HEK293 (cell line): ENCODE measurements at regions not wholly inside any gene's neighbourhood (a gene's known extent, or its start where the extent isn't known, plus 50 kb on each side); places are given as distances from the start of the nearest gene placed in this dataset.
A peak's percentile ranks its signal among the peaks of the same experiment; 100 is the strongest.

Experiments
- CTCF ChIA-PET: fragments of 350-600 bp; formaldehyde crosslinking; extraction: SDS; loops from one replicate; lab custom pipeline; 2021; ENCODE audit warnings: antibody characterized with exemption; lab: Yijun Ruan, JAX
- POLR2A ChIA-PET: fragments of 300-600 bp; formaldehyde crosslinking; extraction: SDS; loops from one replicate; lab custom pipeline; 2020; ENCODE audit warnings: antibody characterized with exemption, inconsistent platforms; lab: Yijun Ruan, JAX
- H3K27ac ChIP-seq: fragments of 200-500 bp; sonication (Bioruptor generic); 2 replicates; pipeline ENCODE4 v1.5.1; 2014; ENCODE audit warnings: low read depth, low read length, control low read depth, inconsistent platforms; ENCODE audit errors: extremely low read depth
- H3K36me3 ChIP-seq, 2 experiments: fragments of 200-500 bp in 1 of 2; sonication (Bioruptor generic) in 1 of 2; 1 replicate in 1 of 2; 2 replicates in 1 of 2; pipeline ENCODE4 v1.5.1; 2014 to 2017; ENCODE audit warnings: inconsistent platforms in 2 of 2, low read length in 2 of 2; ENCODE audit not compliant: control insufficient read depth in 2 of 2, insufficient read depth in 1 of 2
- H3K4me1 ChIP-seq: fragments of 200-500 bp; sonication (Bioruptor generic); 2 replicates; pipeline ENCODE4 v1.5.1; 2014; ENCODE audit warnings: mild to moderate bottlenecking, low read length, inconsistent platforms; ENCODE audit not compliant: control insufficient read depth, insufficient read depth
- H3K4me3 ChIP-seq: 2 replicates; pipeline ENCODE4 v1.5.1; 2011; ENCODE audit warnings: low read depth, mild to moderate bottlenecking, control low read depth, low read length, moderate library complexity
- H3K9me3 ChIP-seq: fragments of 200-500 bp; sonication (Bioruptor generic); 2 replicates; pipeline ENCODE4 v1.5.1; 2014; ENCODE audit warnings: low read depth, low read length, inconsistent platforms; ENCODE audit not compliant: control insufficient read depth, insufficient read depth
- GLIS1 ChIP-seq: fragments of 450-650 bp; formaldehyde crosslinking; IDR thresholded peaks from 2 replicates; pipeline ENCODE4 v1.5.1; 2016; ENCODE audit warnings: missing biosample characterization, missing genetic modification characterization
- ZBTB1 ChIP-seq: fragments of 450-650 bp; formaldehyde crosslinking; IDR thresholded peaks from 2 replicates; pipeline ENCODE4 v1.5.1; 2016; ENCODE audit warnings: missing biosample characterization, missing genetic modification characterization
- ZFP41 ChIP-seq: fragments of 450-650 bp; formaldehyde crosslinking; IDR thresholded peaks from 2 replicates; pipeline ENCODE4 v1.5.1; 2016; ENCODE audit warnings: missing biosample characterization, missing genetic modification characterization, borderline replicate concordance
- ZNF341 ChIP-seq: fragments of 450-650 bp; formaldehyde crosslinking; IDR thresholded peaks from 2 replicates; pipeline ENCODE4; 2016; ENCODE audit warnings: low read depth, missing biosample characterization, missing genetic modification characterization
- ZNF501 ChIP-seq: fragments of 450-650 bp; formaldehyde crosslinking; IDR thresholded peaks from 2 replicates; pipeline ENCODE4 v1.5.1; 2016; ENCODE audit warnings: missing biosample characterization, missing genetic modification characterization
- ZNF596 ChIP-seq: fragments of 450-650 bp; IDR thresholded peaks from 2 replicates; pipeline ENCODE4 v1.5.0; 2018; ENCODE audit warnings: missing biosample characterization, mild to moderate bottlenecking, missing genetic modification characterization, moderate library complexity
- ZNF621 ChIP-seq: fragments of 450-650 bp; formaldehyde crosslinking; IDR thresholded peaks from 2 replicates; pipeline ENCODE4 v1.5.1; 2017; ENCODE audit warnings: missing biosample characterization, missing genetic modification characterization
- ZNF623 ChIP-seq: fragments of 450-650 bp; formaldehyde crosslinking; IDR thresholded peaks from 2 replicates; pipeline ENCODE4 v1.5.1; 2016; ENCODE audit warnings: missing biosample characterization, missing genetic modification characterization
- ZNF624 ChIP-seq: fragments of 450-650 bp; formaldehyde crosslinking; IDR thresholded peaks from 2 replicates; pipeline ENCODE4 v1.5.1; 2017; ENCODE audit warnings: missing biosample characterization, missing genetic modification characterization
- ZNF707 ChIP-seq: fragments of 450-650 bp; formaldehyde crosslinking; IDR thresholded peaks from 2 replicates; pipeline ENCODE4 v1.5.1; 2016; ENCODE audit warnings: missing biosample characterization, missing genetic modification characterization
- ZNF747 ChIP-seq: fragments of 450-650 bp; formaldehyde crosslinking; IDR thresholded peaks from 2 replicates; pipeline ENCODE4 v1.5.1; 2016; ENCODE audit warnings: missing biosample characterization, missing genetic modification characterization
- ZNF777 ChIP-seq: fragments of 450-650 bp; formaldehyde crosslinking; IDR thresholded peaks from 2 replicates; pipeline ENCODE4 v1.5.1; 2017; ENCODE audit warnings: missing biosample characterization, missing genetic modification characterization, borderline replicate concordance
- ZNF785 ChIP-seq: fragments of 450-650 bp; formaldehyde crosslinking; IDR thresholded peaks from 2 replicates; pipeline ENCODE4 v1.5.1; 2016; ENCODE audit warnings: missing biosample characterization, missing genetic modification characterization
- TF ChIP-seq, protein P1 (sequence below): fragments of 450-650 bp; formaldehyde crosslinking; IDR thresholded peaks from 2 replicates; pipeline ENCODE4 v1.5.1; 2016; ENCODE audit warnings: missing biosample characterization, missing genetic modification characterization
- TF ChIP-seq, protein P2 (sequence below): fragments of 450-650 bp; formaldehyde crosslinking; IDR thresholded peaks from 2 replicates; pipeline ENCODE4 v1.5.1; 2016; ENCODE audit warnings: missing biosample characterization, missing genetic modification characterization
- TF ChIP-seq, protein P3 (sequence below): fragments of 450-650 bp; formaldehyde crosslinking; IDR thresholded peaks from 2 replicates; pipeline ENCODE4 v1.5.1; 2016; ENCODE audit warnings: missing biosample characterization, missing genetic modification characterization
- TF ChIP-seq, protein P4 (sequence below): fragments of 450-650 bp; formaldehyde crosslinking; IDR thresholded peaks from 2 replicates; pipeline ENCODE4 v1.5.1; 2017; ENCODE audit warnings: missing biosample characterization, mild to moderate bottlenecking, missing genetic modification characterization, moderate library complexity
- TF ChIP-seq, protein P5 (sequence below): fragments of 450-650 bp; formaldehyde crosslinking; IDR thresholded peaks from 2 replicates; pipeline ENCODE4 v1.5.1; 2017; ENCODE audit warnings: missing biosample characterization, missing genetic modification characterization

DNA sequence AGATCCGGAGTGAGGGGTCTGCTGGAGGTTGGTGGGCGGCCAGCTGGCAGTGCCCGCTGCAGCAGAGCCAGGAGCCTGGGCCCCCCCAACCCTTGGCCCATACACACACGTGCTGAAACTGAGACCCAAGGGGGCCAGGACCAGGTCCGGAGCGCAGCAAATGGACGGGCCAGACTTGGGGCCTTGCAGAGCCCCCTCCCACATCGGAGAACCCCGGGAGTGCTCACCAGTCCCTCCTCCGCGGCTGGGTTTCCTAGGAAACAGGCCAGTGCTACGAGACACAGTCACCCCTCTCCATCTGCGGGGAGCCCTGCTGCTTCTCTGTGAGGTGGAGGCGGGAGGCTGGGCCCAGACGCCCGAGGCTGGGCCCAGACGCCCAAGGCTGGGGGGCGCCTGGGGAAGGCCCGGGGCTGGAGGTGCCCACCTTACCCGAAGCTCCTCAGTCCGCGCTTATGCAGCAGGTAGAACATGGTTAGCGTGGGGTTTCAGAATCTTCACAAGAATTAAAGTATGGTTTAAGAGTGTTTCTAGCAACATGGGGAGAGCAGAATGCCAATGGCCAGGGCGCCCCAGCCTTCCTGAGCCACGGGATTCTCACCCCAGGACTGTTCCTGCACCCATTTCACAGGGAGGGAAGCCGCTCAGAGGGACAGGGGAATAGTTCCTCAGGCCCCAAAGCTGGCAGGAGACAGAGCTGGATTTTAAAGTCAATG lies 135.0 kb upstream of the PRR20G start (continued):
- TF ChIP-seq, protein P1, sequence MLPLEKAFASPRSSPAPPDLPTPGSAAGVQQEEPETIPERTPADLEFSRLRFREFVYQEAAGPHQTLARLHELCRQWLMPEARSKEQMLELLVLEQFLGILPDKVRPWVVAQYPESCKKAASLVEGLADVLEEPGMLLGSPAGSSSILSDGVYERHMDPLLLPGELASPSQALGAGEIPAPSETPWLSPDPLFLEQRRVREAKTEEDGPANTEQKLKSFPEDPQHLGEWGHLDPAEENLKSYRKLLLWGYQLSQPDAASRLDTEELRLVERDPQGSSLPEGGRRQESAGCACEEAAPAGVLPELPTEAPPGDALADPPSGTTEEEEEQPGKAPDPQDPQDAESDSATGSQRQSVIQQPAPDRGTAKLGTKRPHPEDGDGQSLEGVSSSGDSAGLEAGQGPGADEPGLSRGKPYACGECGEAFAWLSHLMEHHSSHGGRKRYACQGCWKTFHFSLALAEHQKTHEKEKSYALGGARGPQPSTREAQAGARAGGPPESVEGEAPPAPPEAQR, result no peak
- no peak for TF ChIP-seq ZNF623 (tag by site-specific recombination)
- no peak for TF ChIP-seq ZNF707 (tag by site-specific recombination)
- TF ChIP-seq ZNF785 (tag by site-specific recombination), result no peak
- no peak for TF ChIP-seq ZBTB1 (tag by site-specific recombination)
- no peak for TF ChIP-seq ZNF747 (tag by site-specific recombination)
- no peak for TF ChIP-seq ZFP41 (tag by site-specific recombination)
- TF ChIP-seq, protein P2, sequence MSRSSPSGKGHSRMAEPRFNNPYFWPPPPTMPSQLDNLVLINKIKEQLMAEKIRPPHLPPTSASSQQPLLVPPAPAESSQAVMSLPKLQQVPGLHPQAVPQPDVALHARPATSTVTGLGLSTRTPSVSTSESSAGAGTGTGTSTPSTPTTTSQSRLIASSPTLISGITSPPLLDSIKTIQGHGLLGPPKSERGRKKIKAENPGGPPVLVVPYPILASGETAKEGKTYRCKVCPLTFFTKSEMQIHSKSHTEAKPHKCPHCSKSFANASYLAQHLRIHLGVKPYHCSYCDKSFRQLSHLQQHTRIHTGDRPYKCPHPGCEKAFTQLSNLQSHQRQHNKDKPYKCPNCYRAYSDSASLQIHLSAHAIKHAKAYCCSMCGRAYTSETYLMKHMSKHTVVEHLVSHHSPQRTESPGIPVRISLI (tag by site-specific recombination), result no peak
- TF ChIP-seq, protein P3, sequence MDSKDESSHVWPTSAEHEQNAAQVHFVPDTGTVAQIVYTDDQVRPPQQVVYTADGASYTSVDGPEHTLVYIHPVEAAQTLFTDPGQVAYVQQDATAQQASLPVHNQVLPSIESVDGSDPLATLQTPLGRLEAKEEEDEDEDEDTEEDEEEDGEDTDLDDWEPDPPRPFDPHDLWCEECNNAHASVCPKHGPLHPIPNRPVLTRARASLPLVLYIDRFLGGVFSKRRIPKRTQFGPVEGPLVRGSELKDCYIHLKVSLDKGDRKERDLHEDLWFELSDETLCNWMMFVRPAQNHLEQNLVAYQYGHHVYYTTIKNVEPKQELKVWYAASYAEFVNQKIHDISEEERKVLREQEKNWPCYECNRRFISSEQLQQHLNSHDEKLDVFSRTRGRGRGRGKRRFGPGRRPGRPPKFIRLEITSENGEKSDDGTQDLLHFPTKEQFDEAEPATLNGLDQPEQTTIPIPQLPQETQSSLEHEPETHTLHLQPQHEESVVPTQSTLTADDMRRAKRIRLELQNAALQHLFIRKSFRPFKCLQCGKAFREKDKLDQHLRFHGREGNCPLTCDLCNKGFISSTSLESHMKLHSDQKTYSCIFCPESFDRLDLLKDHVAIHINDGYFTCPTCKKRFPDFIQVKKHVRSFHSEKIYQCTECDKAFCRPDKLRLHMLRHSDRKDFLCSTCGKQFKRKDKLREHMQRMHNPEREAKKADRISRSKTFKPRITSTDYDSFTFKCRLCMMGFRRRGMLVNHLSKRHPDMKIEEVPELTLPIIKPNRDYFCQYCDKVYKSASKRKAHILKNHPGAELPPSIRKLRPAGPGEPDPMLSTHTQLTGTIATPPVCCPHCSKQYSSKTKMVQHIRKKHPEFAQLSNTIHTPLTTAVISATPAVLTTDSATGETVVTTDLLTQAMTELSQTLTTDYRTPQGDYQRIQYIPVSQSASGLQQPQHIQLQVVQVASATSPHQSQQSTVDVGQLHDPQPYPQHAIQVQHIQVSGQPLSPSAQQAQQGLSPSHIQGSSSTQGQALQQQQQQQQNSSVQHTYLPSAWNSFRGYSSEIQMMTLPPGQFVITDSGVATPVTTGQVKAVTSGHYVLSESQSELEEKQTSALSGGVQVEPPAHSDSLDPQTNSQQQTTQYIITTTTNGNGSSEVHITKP, result no peak
- TF ChIP-seq ZNF621 (tag by site-specific recombination), result no peak

DNA sequence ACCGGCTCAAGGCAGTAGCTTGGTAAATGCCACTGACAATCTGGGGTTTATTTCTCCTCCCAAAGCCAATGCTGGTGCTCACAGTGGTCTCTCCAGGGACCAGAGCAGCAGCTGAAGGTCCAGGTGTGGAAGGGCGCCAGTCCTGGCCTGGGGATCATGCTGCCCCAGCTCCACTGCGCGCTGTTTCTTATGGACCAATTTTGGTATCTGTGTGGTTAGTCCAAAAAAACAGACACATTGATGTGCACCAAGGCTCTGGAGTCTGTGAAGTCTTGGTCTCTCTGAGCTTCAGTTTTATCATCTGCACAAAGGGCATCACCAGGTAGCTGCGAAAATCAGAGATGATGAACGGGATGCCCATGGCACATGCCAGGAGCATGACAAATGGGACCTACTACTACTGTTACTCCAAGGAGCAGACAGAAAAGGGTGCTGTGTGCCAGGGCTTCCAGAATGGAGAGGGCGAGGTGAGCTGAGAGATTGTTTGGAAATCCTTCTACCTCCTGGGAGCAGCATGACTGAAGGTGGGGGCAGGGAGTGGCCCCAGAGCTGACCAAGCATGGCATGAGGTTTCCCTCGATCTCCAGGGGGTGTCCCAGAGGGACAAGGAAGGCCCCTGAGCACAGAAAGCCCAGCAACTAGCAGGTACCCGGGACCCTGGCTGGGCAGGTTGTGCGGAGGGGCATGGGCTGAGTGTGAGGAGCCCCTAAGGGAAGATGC lies 134.3 kb upstream of the PRR20G start:
- TF ChIP-seq, protein P4, sequence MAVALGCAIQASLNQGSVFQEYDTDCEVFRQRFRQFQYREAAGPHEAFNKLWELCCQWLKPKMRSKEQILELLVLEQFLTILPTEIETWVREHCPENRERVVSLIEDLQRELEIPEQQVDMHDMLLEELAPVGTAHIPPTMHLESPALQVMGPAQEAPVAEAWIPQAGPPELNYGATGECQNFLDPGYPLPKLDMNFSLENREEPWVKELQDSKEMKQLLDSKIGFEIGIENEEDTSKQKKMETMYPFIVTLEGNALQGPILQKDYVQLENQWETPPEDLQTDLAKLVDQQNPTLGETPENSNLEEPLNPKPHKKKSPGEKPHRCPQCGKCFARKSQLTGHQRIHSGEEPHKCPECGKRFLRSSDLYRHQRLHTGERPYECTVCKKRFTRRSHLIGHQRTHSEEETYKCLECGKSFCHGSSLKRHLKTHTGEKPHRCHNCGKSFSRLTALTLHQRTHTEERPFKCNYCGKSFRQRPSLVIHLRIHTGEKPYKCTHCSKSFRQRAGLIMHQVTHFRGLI (tag by site-specific recombination), result no peak
- TF ChIP-seq GLIS1 (tag by site-specific recombination), result peak; percentile 38

DNA sequence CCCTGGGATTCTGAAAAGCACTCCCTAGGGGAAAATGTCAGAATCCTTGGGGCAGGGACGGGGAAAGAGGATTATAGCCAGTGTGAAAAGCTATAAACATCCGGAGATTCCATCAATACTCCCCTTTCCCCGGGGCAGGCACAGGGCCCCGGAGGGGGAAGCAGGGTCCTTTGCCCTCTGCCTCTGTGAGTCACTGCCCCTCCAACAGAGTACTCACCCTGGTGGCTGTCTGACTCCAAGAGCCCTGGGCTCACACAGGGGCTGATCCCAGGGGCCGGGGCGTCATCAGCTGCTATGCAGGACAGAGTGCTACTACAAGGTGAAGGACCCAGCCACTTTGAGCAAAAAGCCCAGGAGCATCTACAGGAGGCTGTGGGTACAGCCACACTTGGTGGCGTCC lies 133.0 kb upstream of the PRR20G start:
- no peaks in the 10 kb centered on the region for H3K9me3 ChIP-seq
- H3K27ac ChIP-seq, result no peak overlapping the region
- H3K36me3 ChIP-seq, result no peaks in the 10 kb centered on the region
- no peak overlapping the region for H3K4me3 ChIP-seq
- TF ChIP-seq ZNF501 (tag by site-specific recombination), result no peak
- TF ChIP-seq ZNF596 (tag by site-specific recombination), result no peak
- TF ChIP-seq, protein P5, sequence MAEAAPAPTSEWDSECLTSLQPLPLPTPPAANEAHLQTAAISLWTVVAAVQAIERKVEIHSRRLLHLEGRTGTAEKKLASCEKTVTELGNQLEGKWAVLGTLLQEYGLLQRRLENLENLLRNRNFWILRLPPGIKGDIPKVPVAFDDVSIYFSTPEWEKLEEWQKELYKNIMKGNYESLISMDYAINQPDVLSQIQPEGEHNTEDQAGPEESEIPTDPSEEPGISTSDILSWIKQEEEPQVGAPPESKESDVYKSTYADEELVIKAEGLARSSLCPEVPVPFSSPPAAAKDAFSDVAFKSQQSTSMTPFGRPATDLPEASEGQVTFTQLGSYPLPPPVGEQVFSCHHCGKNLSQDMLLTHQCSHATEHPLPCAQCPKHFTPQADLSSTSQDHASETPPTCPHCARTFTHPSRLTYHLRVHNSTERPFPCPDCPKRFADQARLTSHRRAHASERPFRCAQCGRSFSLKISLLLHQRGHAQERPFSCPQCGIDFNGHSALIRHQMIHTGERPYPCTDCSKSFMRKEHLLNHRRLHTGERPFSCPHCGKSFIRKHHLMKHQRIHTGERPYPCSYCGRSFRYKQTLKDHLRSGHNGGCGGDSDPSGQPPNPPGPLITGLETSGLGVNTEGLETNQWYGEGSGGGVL (tag by site-specific recombination), result no peak
- no peak for TF ChIP-seq ZNF777 (tag by site-specific recombination)
- TF ChIP-seq ZNF341 (tag by site-specific recombination), result no peak
- TF ChIP-seq ZNF624 (tag by site-specific recombination), result no peak
- ChIA-PET POLR2A (no interaction called here), CTCF (no interaction called here)
- no peaks in the 10 kb centered on the region for H3K4me1 ChIP-seq

More for the DNA sequence above, 134.3 kb upstream of the PRR20G start:
- ChIA-PET POLR2A (no interaction called here), CTCF (no interaction called here)
- Histone ChIP-seq H3K4me1 (no peaks in the 10 kb centered on the region), H3K9me3 (no peaks in the 10 kb centered on the region), H3K4me3 (no peak overlapping the region), H3K36me3 (no peaks in the 10 kb centered on the region), H3K27ac (no peak overlapping the region)
